NCI-H510A (cell line): ENCODE measurements at regions not wholly inside any gene's neighbourhood (a gene's known extent, or its start where the extent isn't known, plus 50 kb on each side); places are given as distances from the start of the nearest gene placed in this dataset.
"Not testable (repeated sequence)": the region's sequence is repeated elsewhere in the genome, so short reads cannot be mapped to it uniquely, and the experiment has no call there.

Source experiments
- DNase-seq: peaks from one replicate; lab custom pipeline; 2025; lab: John Stamatoyannopoulos, UW

GRCh38 chr13:38415233-38415632 is 65.6 kb downstream of the UFM1 start:
- DNase-seq, result no peak

- no peak for DNase-seq
These were observed 67.6 kb downstream of the UFM1 start for GRCh38 chr13:38417241-38417640.

- no peak for DNase-seq
These were observed 68.1 kb downstream of the UFM1 start for GRCh38 chr13:38417727-38418126.

- no peak for DNase-seq
These were observed 68.6 kb downstream of the UFM1 start for GRCh38 chr13:38418286-38418685.

- no peak for DNase-seq
These were observed 69.7 kb downstream of the UFM1 start for GRCh38 chr13:38419312-38419873.

- DNase-seq, result no peak
These were observed 72.2 kb downstream of the UFM1 start for GRCh38 chr13:38421590-38422560.

GRCh38 chr13:38429916-38430315 is 80.3 kb downstream of the UFM1 start:
- no peak for DNase-seq

- no peak for DNase-seq
These were observed 81.1 kb downstream of the UFM1 start for GRCh38 chr13:38430796-38431195.

- no peak for DNase-seq
These were observed 91.0 kb downstream of the UFM1 start for GRCh38 chr13:38440666-38441065.

GRCh38 chr13:38444904-38445303 is 95.3 kb downstream of the UFM1 start:
- DNase-seq, result no peak

GRCh38 chr13:38452656-38453055 is 103.0 kb downstream of the UFM1 start:
- DNase-seq, result no peak

- no peak for DNase-seq
These were observed 113.0 kb downstream of the UFM1 start for GRCh38 chr13:38462605-38463004.

- no peak for DNase-seq
These were observed 113.4 kb downstream of the UFM1 start for GRCh38 chr13:38463048-38463447.

- DNase-seq, result not testable (repeated sequence)
These were observed 122.8 kb downstream of the UFM1 start for GRCh38 chr13:38472411-38472810.

- no peak for DNase-seq
These were observed 123.7 kb downstream of the UFM1 start for GRCh38 chr13:38473305-38473704.

- DNase-seq, result no peak
These were observed 128.0 kb downstream of the UFM1 start for GRCh38 chr13:38477676-38478075.

- no peak for DNase-seq
These were observed 134.0 kb downstream of the UFM1 start for GRCh38 chr13:38483623-38484022.

GRCh38 chr13:38490657-38491056 is 141.0 kb downstream of the UFM1 start:
- no peak for DNase-seq

- no peak for DNase-seq
These were observed 144.8 kb downstream of the UFM1 start for GRCh38 chr13:38494445-38494844.

- no peak for DNase-seq
These were observed 147.3 kb downstream of the UFM1 start for GRCh38 chr13:38496917-38497316.

GRCh38 chr13:38498271-38498670 is 148.6 kb downstream of the UFM1 start:
- DNase-seq, result no peak

GRCh38 chr13:38514575-38514974 is 164.9 kb downstream of the UFM1 start:
- no peak for DNase-seq

GRCh38 chr13:38518328-38518727 is 168.5 kb upstream of the FREM2 start:
- DNase-seq, result no peak
